Vagina (tissue), 2 donors: ENCODE measurements at regions not wholly inside any gene's neighbourhood (a gene's known extent, or its start where the extent isn't known, plus 50 kb on each side); places are given as distances from the start of the nearest gene placed in this dataset.
"Not testable (repeated sequence)": the region's sequence is repeated elsewhere in the genome, so short reads cannot be mapped to it uniquely, and the experiment has no call there.

Experiments used
- DNase-seq, 2 donors: peaks; one replicate each; pipeline ENCODE4 v3.0.0-alpha.2; 2017; ENCODE audit errors: extremely low spot score in 2 of 2
- H3K27ac ChIP-seq: fragments of 200-600 bp; sonication (generic); one replicate; pipeline ENCODE4 v1.5.1; 2019
- H3K27me3 ChIP-seq: fragments of 200-600 bp; sonication (generic); one replicate; pipeline ENCODE4 v1.5.1; 2019
- H3K36me3 ChIP-seq, 2 donors: fragments of 200-600 bp; sonication (generic); one replicate each; pipeline ENCODE4 v1.5.1; 2017 to 2019
- H3K4me1 ChIP-seq: fragments of 200-600 bp; sonication (generic); one replicate; pipeline ENCODE4 v1.5.1; 2019
- H3K4me3 ChIP-seq, 2 donors: fragments of 200-600 bp; sonication (generic); 1 replicate in 1 of 2; 2 replicates in 1 of 2; pipeline ENCODE4 v1.5.1; 2016 to 2019
- H3K9me3 ChIP-seq: fragments of 200-600 bp; sonication (generic); one replicate; pipeline ENCODE4 v1.5.1; 2019
- CTCF ChIP-seq, 3 experiments: fragments of 450-650 bp in 2 of 3; fragments of 200-600 bp in 1 of 3; sonication (generic) in 1 of 3; IDR thresholded peaks; one replicate each; pipeline ENCODE4 v1.5.1; 2017 to 2019; ENCODE audit warnings: antibody characterized with exemption in 3 of 3, mild to moderate bottlenecking in 2 of 3, moderate library complexity in 2 of 3
- POLR2A ChIP-seq, 2 donors: fragments of 450-650 bp; IDR thresholded peaks; one replicate each; pipeline ENCODE4 v1.6.1; 2017; ENCODE audit warnings: antibody characterized with exemption in 2 of 2, mild to moderate bottlenecking in 2 of 2, moderate library complexity in 2 of 2
- POLR2AphosphoS5 ChIP-seq, 2 donors: sonication (generic); formaldehyde crosslinking; IDR thresholded peaks; one replicate each; pipeline ENCODE4 v1.9.0; 2017; ENCODE audit warnings: antibody characterized with exemption in 2 of 2, mild to moderate bottlenecking in 2 of 2, low read depth in 1 of 2; ENCODE audit not compliant: insufficient read depth in 1 of 2
- intact Hi-C: fragments of 100-400 bp; cut with DNase I; formaldehyde crosslinking; loops from one replicate; pipeline ENCODE4 v1.15.1; 2023

- no peaks in the 10 kb centered on the region for H3K4me1 ChIP-seq
- H3K36me3 ChIP-seq, result no peaks in the 10 kb centered on the region
- H3K4me3 ChIP-seq, result no peak overlapping the region
- DNase-seq, result no peak
- no peak overlapping the region for H3K27ac ChIP-seq
- H3K27me3 ChIP-seq, result no peaks in the 10 kb centered on the region
- TF ChIP-seq POLR2AphosphoS5 (IDR thresholded peaks at IDR 0.05; ENCODE audit: insufficient read depth in 1 of 2, low read depth in 1 of 2), result no peak
- no peak for TF ChIP-seq CTCF (IDR thresholded peaks at IDR 0.05)
- TF ChIP-seq POLR2A (IDR thresholded peaks at IDR 0.05), result no peak
- intact Hi-C loops, result no loop called here
- H3K9me3 ChIP-seq, result no peaks in the 10 kb centered on the region
Measured at GRCh38 chr3:110625201-110625747, 446.3 kb upstream of the NECTIN3 start.

DNA sequence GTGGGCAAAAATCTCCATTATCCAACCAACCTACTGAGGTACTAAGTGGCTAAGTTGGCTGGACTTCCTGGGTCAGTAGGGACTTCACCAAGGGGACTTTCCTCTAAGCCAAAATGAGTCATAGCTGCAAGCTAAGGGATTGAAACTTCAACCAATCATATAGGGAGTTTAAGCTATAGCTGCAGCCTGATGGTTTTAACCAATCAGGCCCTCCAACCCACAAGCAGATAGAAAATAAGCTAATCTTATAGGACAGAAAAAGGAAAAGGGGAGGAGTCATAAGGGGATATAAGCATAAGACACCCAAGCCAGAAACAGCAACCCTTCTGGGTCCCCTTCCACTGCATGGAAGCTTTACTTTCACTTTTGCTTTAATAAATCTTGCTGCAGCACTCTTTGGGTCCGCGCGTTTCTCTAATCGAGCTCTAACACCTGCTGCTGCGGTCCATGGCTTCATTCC, 444.9 kb upstream of the NECTIN3 start:
- H3K27me3 ChIP-seq, H3K4me3 ChIP-seq, H3K36me3 ChIP-seq, H3K4me1 ChIP-seq, DNase-seq, H3K9me3 ChIP-seq, intact Hi-C loops, H3K27ac ChIP-seq: not testable (repeated sequence)

DNA sequence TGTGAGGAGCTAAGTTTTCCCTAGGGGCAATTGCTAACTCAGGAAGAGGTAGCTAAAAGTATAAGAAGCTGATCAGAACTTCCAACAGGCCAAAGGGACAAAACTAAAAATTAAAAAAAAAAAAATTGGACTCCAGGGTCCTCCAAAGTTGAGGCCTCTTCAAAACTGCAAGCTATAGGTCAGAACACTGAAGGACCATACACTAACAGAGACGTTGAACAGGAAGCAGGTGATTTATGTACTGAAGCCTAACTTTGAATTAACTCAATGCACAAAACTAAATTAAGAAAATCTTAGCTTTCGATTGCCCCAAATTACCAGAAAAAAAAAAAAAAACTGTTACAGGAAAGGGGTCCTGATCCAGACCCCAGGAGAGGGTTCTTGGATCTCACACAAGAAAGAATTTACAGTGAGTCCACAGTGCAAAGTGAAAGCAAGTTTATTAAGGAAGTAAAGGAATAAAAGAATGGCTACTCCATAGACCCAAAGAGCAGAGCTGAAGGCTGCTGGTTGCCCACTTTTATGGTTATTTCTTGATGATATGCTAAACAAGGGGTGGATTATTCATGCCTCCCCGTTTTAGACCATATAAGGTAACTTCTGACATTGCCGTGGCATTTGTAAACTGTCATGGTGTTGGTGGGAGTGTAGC, 442.8 kb upstream of the NECTIN3 start:
- Histone ChIP-seq H3K4me1 (no peaks in the 10 kb centered on the region), H3K9me3 (no peaks in the 10 kb centered on the region), H3K4me3 (no peak overlapping the region), H3K27ac (no peak overlapping the region), H3K27me3 (no peaks in the 10 kb centered on the region), H3K36me3 (no peaks in the 10 kb centered on the region)
- intact Hi-C loops, result no loop called here
- no peak for DNase-seq
- TF ChIP-seq CTCF (IDR thresholded peaks at IDR 0.05) (no peak), POLR2A (IDR thresholded peaks at IDR 0.05) (no peak), POLR2AphosphoS5 (IDR thresholded peaks at IDR 0.05; ENCODE audit: insufficient read depth in 1 of 2, low read depth in 1 of 2) (no peak)

DNA sequence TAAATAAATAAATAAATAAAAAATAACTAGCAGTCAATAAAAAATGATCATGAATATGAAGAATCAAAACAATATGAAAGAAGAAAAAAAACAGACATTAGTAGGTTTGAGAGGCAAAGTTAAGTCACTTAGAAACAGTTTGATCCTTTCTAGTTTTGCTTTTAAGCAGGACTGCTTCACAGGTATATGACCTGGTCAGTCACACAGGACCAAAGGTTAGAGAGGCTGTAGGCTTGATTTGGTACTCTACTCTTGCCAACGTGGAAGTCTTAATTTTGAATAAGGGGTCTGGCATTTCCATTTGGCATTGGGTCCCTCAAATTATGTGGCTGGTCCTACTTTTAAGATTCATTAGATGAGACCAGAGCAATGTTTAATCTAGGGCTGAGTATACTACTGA, 441.7 kb upstream of the NECTIN3 start:
- H3K27me3 ChIP-seq, result no peaks in the 10 kb centered on the region
- DNase-seq, result no peak
- no peak overlapping the region for H3K27ac ChIP-seq
- no peaks in the 10 kb centered on the region for H3K36me3 ChIP-seq
- H3K9me3 ChIP-seq, result no peaks in the 10 kb centered on the region
- intact Hi-C loops, result no loop called here
- H3K4me3 ChIP-seq, result no peak overlapping the region
- TF ChIP-seq POLR2A (IDR thresholded peaks at IDR 0.05), result no peak
- TF ChIP-seq CTCF (IDR thresholded peaks at IDR 0.05), result no peak
- no peak for TF ChIP-seq POLR2AphosphoS5 (IDR thresholded peaks at IDR 0.05; ENCODE audit: insufficient read depth in 1 of 2, low read depth in 1 of 2)
- no peaks in the 10 kb centered on the region for H3K4me1 ChIP-seq

DNA sequence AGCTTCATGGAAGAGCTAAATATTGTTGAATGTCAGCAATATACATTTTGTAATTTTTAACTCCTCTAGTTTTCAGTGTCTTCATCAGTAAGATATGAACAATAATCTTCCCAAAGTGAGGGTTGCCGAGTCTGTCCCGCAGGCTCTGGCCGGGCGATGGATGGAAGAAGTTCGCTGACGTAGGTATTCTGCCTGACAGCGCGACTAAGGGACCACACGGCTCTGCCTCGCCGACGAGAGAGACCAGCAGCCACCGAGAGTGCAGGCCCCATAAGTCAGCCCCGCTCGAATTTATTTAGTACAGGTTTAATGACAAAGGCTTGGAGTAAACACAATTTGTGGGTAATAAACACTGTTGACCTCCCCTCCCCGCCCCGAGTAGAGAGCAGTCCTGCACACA, 427.4 kb upstream of the NECTIN3 start:
- Histone ChIP-seq H3K4me1 (no peaks in the 10 kb centered on the region), H3K36me3 (no peaks in the 10 kb centered on the region), H3K27me3 (no peaks in the 10 kb centered on the region), H3K9me3 (no peaks in the 10 kb centered on the region), H3K27ac (no peak overlapping the region), H3K4me3 (no peak overlapping the region)
- TF ChIP-seq POLR2AphosphoS5 (IDR thresholded peaks at IDR 0.05; ENCODE audit: insufficient read depth in 1 of 2, low read depth in 1 of 2) (no peak), POLR2A (IDR thresholded peaks at IDR 0.05) (no peak), CTCF (IDR thresholded peaks at IDR 0.05) (no peak)
- no peak for DNase-seq
- intact Hi-C loops, result no loop called here
